ENCODE measurements at regions not wholly inside any gene's neighbourhood (a gene's known extent, or its start where the extent isn't known, plus 50 kb on each side); places are given as distances from the start of the nearest gene placed in this dataset.
"Not testable (repeated sequence)": the region's sequence is repeated elsewhere in the genome, so short reads cannot be mapped to it uniquely, and the experiment has no call there.

DNA sequence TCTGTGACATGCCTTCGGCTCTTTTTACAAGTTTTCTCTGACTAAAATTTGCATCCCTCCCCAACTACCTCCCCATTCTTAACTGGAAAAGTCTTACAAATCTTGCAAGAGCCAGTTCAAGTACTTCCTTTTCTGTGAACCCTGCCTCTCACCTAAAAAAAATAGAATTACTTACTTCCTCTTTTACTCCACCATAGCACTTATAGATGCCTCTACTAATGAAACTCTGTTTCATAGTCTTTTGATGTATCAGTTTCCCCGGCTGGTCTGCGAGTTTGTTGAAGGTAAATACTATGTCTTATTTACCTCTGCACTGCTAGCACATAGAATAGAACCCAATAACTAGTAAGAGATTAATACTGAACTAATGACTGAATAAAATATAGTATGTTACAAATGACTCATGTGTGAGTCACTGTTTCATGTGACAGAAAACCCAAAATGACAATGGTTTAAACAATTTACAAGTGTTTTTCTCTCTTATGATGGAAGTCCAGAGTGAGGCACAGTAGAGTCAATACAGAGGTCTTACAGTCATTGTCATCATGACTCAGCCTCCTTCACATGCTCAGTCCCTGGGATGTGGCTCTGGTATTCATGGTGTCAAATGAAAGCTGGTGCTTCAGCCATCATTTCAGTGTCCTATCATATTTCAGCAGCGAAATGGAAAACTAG lies 393.5 kb downstream of the RSL24D1 start:
- DNase-seq (no peak), ATAC-seq (peak in 1 of 2 donors; percentile 27)
- intact Hi-C loops (cut with DNase I): no loop called here

DNA sequence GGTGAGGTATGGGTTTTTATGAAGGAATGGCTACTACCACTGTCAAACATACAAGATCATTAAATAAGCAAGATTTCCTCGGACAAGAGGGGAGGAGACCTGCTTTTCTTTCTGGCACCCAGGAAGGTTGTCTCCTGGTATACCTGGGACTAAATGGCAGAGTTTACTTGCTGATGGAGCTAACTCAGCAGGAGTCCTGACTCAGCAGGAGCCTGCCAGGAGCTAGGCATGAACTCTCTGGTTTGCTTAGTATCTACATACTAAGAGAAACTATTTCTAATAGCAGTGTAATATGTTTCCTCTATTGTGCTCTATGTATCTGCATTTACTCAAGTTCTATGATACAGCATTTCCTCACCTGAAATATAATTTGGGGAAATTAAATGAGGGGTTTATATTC lies 404.2 kb downstream of the RSL24D1 start:
- no peak for DNase-seq
- no peak for ATAC-seq
- intact Hi-C loops (cut with DNase I): no loop called here

GRCh38 chr15:54790693-54791092 lies 406.0 kb downstream of the RSL24D1 start:
- intact Hi-C loops (cut with DNase I): no loop called here
- no peak for DNase-seq
- ATAC-seq: no peak

- DNase-seq (no peak), ATAC-seq (no peak)
- intact Hi-C loops (cut with DNase I): no loop called here
These were observed 407.4 kb downstream of the RSL24D1 start for GRCh38 chr15:54789376-54789775.

DNA sequence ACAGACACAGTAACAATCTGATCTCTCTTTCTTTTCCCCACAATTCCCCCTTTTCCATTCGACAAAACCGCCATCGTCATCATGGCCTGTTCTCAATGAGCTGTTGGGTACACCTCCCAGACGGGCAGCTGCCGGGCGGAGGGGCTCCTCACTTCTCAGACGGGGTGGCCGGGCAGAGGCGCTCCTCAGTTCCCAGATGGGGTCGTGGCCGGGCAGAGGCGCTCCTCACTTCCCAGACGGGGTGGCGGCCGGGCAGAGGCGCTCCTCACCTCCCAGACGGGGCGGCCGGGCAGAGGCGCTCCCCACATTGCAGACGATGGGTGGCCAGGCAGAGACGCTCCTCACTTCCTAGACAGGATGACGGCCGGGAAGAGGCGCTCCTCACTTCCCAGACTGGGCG lies 415.5 kb downstream of the RSL24D1 start:
- intact Hi-C loops (cut with DNase I); DNase-seq; ATAC-seq: not testable (repeated sequence)

- intact Hi-C loops (cut with DNase I): no loop called here
- DNase-seq (no peak), ATAC-seq (no peak)
These were observed 417.5 kb downstream of the RSL24D1 start for GRCh38 chr15:54779271-54779670.

DNA sequence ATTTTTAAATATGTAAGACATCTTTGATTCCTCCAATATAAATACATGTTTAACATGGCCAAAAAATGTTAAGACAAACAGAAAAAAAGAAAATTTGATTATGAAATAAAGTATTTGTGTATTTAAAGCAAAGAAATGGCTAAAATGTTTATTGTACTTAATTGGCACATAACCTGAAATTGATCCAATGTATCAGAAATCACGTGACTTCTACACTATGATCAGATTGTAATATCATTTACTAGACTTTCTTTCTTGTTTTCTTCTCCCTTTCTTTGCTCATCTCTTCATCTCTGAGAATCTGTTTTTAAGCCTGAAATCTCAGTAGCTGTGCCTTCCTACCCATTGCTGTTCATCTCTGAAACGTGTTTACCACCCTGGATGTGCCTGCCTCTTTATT lies 420.3 kb downstream of the RSL24D1 start:
- no peak for DNase-seq
- intact Hi-C loops (cut with DNase I): no loop called here
- no peak for ATAC-seq

GRCh38 chr15:54772663-54773062 lies 424.1 kb downstream of the RSL24D1 start:
- intact Hi-C loops (cut with DNase I): no loop called here
- ATAC-seq: no peak
- no peak for DNase-seq

DNA sequence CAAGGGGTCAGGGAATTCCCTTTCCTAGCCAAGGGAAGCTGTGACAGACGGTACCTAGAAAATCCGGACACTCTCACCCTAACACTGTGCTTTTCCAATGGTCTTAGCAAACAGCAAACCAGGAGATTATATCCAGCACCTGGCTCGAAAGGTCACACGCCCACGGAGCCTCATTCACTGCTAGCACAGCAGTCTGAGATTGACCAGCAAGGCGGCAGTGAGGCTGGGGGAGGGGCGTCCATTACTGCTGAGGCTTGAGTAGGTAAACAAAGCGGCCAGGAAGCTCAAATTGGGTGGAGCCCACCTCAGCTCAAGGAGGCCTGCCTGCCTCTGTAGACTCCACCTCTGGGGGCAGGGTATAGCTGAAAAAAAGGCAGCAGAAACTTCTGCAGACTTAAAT lies 447.3 kb downstream of the RSL24D1 start:
- intact Hi-C loops (cut with DNase I); DNase-seq; ATAC-seq: not testable (repeated sequence)

DNA sequence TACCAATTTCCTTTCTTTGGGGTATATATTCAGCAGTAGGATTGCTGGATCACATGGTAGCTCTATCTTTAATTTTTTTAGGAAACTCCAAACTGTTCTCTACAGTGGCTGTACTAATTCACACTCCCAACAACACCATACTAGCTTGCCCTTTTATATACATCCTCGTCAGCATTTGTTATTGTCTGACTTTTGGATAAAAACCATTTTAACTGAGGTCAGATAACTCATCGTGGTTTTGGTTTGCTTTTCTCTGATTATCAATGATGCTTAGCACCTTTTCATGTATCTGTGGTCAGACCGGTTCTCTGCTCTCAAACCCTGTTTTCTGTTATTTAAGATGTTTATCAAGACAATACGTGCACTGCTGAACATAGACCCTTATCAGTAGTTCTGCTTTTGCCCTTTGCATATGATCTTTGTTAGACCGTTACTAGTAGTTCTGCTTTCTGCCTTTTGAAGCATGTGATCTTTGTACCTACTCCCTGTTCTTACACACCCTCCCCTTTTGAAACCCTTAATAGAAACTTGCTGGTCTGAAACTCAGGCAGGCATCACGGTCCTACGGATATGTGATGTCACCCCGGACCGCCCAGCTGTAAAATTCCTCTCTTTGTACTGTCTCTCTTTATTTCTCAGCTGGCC lies 474.3 kb downstream of the RSL24D1 start:
- intact Hi-C loops (cut with DNase I): no loop called here
- ATAC-seq: no peak
- DNase-seq: no peak

GRCh38 chr15:54719325-54719724 lies 477.4 kb downstream of the RSL24D1 start:
- DNase-seq (no peak), ATAC-seq (no peak)
- intact Hi-C loops (cut with DNase I): no loop called here

GRCh38 chr15:54707805-54708752 lies 488.7 kb downstream of the RSL24D1 start:
- ATAC-seq (no peak), DNase-seq (no peak)
- intact Hi-C loops (cut with DNase I): no loop called here

GRCh38 chr15:54687628-54688027 lies 509.1 kb downstream of the RSL24D1 start:
- DNase-seq (no peak), ATAC-seq (no peak)
- intact Hi-C loops (cut with DNase I): no loop called here
